Inflammatory macrophage treated with lipopolysaccharide for 1 hour (primary cell): ENCODE measurements at regions not wholly inside any gene's neighbourhood (a gene's known extent, or its start where the extent isn't known, plus 50 kb on each side); places are given as distances from the start of the nearest gene placed in this dataset.
"Not testable (repeated sequence)": the region's sequence is repeated elsewhere in the genome, so short reads cannot be mapped to it uniquely, and the experiment has no call there.

Experiments
- DNase-seq, 2 donors: peaks; one replicate each; pipeline ENCODE4 v3.0.0-alpha.2; 2020 to 2022

DNA sequence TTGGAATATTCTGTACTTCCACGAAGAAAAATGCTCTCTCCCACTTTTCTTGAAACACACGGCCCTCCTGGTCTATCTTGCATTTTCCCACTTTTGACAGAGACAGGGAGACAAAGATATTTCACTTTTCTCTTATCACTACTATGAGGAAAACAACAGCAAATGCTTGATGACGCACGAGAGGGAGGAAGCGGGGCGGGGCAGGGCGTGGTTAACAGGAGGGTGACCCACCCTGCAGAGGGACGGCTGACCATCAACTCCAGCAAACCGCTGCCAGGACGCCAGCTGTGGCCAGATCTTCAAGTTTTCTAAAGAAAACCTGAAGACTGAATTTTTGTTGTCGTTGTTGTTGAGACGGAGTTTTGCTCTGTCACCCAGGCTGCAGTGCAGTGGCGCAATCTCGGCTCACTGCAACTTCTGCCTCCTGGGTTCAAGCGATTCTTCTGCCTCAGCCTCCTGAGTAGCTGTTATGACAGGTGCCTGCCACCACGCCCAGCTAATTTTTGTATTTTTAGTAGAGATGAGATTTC, 63.8 kb downstream of the NSUN5 start:
- not testable (repeated sequence) for DNase-seq

GRCh38 chr7:73234994-73235717, 73.5 kb downstream of the NSUN5 start:
- not testable (repeated sequence) for DNase-seq

DNA sequence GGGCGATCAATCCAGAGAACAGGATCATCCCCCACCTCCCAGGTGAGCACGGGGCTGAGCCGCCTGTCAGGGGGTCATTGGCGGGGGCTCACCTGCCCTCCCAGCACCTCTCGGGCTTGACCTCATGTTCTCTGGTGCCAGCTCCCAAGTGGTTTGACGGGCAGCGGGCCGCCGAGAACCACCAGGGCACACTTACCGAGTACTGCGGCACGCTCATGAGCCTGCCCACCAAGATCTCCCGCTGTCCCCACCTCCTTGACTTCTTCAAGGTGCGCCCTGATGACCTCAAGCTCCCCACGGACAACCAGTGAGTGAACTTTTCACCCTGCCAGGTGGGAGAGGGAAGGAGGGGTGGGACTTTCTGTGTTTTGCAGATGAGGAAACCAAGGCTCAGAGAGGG, 82.9 kb downstream of the NSUN5 start:
- not testable (repeated sequence) for DNase-seq

GRCh38 chr7:73221724-73222123, 86.9 kb downstream of the NSUN5 start:
- DNase-seq, result not testable (repeated sequence)

- not testable (repeated sequence) for DNase-seq
Measured at GRCh38 chr7:73220766-73221370, 87.8 kb downstream of the NSUN5 start.

DNA sequence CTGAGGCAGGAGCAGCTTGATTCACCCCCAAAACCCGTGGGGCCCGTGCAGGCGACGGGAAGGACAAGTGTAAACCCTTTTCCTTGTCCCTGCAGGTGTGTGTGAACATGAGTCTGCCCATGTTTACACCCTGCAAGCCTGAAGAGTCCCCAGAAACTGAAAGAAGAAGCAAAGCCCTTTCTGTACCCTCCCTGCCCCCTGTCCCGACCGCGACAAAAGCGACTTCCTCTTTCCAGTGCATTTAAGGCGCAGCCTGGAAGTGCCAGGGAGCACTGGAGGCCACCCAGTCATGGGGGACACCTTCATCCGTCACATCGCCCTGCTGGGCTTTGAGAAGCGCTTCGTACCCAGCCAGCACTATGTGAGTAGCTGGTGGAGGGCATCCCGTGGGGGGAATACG, 88.3 kb downstream of the NSUN5 start:
- not testable (repeated sequence) for DNase-seq

DNA sequence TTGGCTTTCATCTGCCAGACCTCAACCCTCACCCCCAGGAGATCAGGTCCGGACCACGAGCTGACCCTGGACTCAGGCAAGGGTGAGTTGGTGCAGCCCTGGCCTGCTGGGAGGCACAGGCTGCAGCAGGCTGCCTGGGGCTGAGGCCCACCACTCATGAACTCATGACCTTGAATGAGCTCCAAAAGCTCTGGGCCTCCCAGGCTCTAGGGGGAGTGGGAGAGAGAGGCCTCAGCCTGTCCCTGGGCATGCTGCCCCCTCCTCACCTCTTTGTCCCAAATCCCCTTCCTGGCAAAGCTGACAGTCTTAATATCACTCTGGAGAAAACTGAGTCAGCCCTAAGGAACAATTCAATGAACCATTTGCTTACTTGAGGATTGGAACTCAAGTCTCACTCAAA, 89.8 kb downstream of the NSUN5 start:
- not testable (repeated sequence) for DNase-seq

DNA sequence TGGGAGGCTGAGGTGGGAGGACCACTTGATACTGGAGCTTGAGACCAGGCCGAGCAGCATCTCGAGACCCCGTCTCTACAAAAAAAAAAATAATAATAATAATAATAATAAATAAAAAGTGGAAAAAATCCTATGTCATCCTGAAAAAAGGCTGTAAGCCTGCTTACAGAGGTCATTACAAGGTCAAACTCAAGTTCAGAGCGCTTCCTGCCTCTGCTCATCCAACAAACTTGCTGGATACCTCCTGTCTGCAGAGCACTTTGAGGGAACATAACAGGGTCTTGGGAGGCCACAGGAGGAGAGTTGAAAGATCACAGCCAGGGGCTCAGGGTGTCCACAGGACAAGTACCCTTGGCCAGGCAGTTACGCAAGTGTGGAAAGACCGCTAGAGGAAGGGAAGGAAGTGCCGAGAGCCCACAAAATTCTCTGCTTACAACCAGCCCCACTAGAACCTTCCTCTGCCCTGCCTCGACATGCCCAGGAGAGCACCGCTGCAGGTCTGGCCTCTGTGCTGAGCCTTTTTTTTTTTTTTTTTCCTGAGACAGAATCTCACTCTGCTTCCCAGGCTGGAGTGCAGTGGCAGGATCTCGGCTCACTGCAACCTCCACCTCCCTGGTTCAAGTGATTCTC, 92.5 kb downstream of the NSUN5 start:
- not testable (repeated sequence) for DNase-seq

DNA sequence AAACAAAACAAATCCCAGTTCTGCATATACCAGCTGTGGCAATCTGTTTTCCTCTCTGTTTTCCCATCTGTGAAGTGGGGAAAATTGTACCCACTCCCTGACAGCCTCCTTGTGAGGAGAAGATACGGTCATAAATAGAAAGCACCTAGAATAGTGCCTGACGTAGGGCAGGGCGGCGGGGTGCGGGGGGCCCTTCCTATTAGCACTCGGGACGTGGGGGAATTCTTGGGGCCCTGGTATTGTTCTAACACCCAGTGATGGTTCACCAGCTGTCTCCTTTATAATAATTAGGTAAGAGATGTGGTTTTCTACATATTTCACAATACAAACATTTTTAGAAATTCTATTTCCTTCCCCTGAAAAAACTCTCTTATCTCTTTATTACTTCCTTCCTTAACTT, 93.4 kb downstream of the NSUN5 start:
- DNase-seq, result not testable (repeated sequence)

DNA sequence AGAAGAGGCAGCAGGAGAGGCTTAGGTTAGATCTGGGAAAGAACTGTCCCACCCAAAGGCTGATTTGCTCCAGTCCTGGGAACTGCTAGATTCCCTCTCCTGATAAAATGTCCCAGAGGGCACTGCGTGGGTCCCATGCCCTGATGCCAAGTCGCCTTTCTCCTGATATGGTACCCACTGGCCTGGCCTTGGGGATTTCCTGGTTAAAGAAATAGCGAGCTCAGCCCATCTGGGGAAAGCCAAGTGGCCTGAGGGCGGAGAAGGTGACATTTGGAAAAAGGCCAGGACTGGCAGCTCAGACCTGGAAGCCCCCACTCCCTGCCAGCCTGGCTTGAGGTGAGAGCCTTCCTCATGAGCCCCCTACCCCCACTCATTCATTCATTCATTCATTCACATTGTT, 94.2 kb downstream of the NSUN5 start:
- peak; percentile 61 to 69 for DNase-seq

- DNase-seq, result not testable (repeated sequence)
Measured at GRCh38 chr7:73213076-73213475, 95.5 kb downstream of the NSUN5 start.

DNA sequence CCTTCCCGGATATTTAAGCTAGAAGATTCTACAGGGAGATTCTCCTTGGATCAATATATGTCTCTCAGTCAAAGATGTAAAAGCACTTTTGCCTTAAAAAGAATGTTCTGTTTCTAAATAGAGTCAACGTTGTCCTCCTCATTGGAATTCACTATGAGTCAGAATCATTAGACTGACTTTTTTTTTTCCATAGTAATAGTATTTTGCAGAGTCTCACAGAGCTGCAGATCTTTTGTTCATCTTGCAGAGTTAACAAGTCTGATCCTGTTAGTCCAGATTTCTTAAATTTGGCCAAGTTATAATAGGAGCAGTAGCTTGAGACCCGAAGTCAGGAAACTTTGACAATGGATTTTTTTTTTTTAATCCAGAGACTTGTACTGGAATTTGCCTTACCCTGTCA, 103.0 kb downstream of the NSUN5 start:
- DNase-seq, result not testable (repeated sequence)

DNA sequence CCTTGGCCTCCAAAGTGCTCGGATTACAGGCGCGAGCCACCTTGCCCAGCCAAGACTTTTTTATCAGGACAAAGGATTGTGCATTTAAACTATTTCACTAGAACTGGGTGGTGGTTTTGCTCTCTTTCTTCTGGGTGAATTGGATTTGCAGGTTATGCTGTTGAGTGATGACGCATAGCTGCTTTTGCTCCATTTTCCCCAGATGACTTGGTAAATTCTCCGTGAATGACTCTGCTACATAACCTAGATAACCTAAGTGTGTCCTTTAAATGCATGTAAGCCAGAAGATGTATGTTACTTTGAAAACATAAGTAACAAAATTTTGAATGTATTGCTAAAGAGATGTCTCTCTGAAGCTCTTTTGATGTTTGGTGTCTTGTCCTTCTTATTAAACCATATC, 103.7 kb downstream of the NSUN5 start:
- peak in 1 of 2 donors; percentile 1 for DNase-seq

GRCh38 chr7:73203312-73203711, 105.3 kb downstream of the NSUN5 start:
- not testable (repeated sequence) for DNase-seq

GRCh38 chr7:73201264-73201663, 107.4 kb downstream of the NSUN5 start:
- not testable (repeated sequence) for DNase-seq

- DNase-seq, result not testable (repeated sequence)
Measured at GRCh38 chr7:73200518-73201099, 108.0 kb downstream of the NSUN5 start.

- not testable (repeated sequence) for DNase-seq
Measured at GRCh38 chr7:73193991-73194390, 108.2 kb upstream of the SPDYE9 start.

GRCh38 chr7:73190483-73191155, 104.8 kb upstream of the SPDYE9 start:
- not testable (repeated sequence) for DNase-seq

GRCh38 chr7:73188287-73188686, 102.4 kb upstream of the SPDYE9 start:
- DNase-seq, result not testable (repeated sequence)

DNA sequence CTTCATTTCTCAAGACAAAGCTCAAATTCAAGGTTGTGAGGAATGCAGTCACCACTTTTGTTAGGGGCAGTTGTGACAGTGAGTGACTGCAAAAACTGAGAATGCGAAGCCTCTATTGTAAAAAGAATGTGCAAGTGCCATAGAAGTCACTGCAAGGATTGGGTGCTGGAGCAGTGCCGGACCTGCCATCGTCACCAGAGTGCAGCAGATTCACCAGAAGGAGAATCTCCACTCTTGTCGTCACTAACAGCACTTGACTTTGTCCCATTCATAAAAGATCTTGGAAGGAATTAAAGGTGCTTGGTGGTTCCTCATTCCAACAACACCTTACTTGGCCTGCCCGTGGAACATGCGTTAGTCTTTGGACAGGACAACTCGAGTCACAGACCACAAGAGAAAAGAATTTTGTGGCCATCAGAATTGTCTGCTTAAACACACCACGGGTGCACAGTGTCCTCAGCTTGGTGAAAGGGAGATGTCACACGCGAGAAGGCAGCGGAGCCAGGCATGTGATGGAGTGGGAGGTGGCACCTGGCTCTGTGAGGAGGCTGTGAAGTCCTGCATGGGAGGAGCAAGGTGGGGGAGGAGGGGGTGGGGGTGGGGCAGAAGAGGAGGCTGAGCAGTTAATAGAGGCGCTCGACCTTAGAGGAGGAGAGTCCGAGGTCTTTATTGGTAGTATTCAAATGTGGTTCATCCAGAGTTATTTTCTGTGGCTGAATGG, 100.9 kb upstream of the SPDYE9 start:
- not testable (repeated sequence) for DNase-seq

DNA sequence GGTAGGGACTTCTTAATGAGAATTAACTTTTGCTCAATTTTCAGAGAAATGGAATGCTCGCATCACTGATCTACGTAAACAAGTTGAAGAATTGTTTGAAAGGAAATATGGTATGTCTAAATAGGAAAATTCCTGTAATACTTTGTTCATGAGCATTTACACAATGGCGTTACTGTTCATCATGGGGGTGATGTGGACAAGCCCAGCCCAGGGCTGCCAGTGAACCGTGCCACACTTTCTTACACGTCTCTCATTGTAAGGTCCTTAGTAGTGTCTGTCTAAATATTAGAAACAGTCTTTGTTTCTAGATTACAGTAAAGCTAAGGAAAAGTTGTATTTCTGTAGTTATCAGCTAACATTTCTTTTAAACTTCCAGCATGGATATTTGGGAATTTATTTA, 91.0 kb upstream of the SPDYE9 start:
- not testable (repeated sequence) for DNase-seq

- not testable (repeated sequence) for DNase-seq
Measured at GRCh38 chr7:73175322-73175721, 89.5 kb upstream of the SPDYE9 start.
